ENCODE measurements at regions not wholly inside any gene's neighbourhood (a gene's known extent, or its start where the extent isn't known, plus 50 kb on each side); places are given as distances from the start of the nearest gene placed in this dataset.

DNA sequence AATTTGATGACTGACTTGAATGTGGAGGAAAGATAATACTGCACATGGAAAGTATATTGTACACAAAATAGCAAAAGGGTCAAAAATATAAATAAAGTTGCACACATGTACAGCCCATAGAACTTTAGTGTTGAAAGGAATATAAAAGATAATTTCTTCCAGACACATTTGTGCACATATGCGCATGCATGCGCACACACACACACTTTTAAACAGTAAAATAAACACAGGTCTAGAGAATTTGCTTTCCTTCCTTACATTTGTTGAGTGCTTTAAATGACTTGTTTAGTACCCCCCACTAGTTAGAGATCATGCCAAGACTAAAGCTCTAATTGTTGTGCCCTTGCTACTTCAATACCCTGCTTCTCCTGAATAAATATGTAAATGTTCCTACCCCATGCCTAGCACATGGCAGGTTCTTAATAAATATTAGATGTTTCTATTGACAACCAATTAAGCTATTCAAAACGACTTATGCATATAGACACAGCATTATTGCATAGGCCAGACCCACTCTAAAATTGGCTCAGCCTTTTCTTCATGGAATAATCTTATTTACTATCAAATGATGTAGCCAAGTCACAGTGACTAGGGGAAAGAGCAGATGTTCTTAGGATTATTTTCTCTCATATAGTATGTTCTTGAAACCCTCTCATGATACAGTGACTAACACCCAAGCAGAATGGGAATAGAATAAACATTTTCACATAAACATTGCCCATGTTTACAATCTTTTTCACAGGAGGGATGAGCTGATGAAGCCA is 165.5 kb upstream of the ACVR2A start:
- no peak overlapping the region for H3K4me3 ChIP-seq (ENCODE audit: low read length)
- CTCF ChIA-PET = no interaction called here
- no peaks in the 10 kb centered on the region for H3K9me2 ChIP-seq (replicated peaks; ENCODE audit: low read length)
- TF ChIP-seq, protein P1, sequence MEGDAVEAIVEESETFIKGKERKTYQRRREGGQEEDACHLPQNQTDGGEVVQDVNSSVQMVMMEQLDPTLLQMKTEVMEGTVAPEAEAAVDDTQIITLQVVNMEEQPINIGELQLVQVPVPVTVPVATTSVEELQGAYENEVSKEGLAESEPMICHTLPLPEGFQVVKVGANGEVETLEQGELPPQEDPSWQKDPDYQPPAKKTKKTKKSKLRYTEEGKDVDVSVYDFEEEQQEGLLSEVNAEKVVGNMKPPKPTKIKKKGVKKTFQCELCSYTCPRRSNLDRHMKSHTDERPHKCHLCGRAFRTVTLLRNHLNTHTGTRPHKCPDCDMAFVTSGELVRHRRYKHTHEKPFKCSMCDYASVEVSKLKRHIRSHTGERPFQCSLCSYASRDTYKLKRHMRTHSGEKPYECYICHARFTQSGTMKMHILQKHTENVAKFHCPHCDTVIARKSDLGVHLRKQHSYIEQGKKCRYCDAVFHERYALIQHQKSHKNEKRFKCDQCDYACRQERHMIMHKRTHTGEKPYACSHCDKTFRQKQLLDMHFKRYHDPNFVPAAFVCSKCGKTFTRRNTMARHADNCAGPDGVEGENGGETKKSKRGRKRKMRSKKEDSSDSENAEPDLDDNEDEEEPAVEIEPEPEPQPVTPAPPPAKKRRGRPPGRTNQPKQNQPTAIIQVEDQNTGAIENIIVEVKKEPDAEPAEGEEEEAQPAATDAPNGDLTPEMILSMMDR (conservative IDR thresholded peaks at IDR 0.05; ENCODE audit: low read depth, low read length) = no peak
- TF ChIP-seq EZH2phosphoT487 (IDR thresholded peaks at IDR 0.05; ENCODE audit: borderline replicate concordance, low read length) (no peak), EZH2 (IDR thresholded peaks at IDR 0.05; ENCODE audit: low read length, unreplicated experiment) (no peak)
- H3K9me3 ChIP-seq (ENCODE audit: low read length) = no peaks in the 10 kb centered on the region
- no peaks in the 10 kb centered on the region for H3K27me3 ChIP-seq (ENCODE audit: low read length)
- H3K4me2 ChIP-seq (ENCODE audit: low read length) = no peak overlapping the region
- no peaks in the 10 kb centered on the region for H3K36me3 ChIP-seq (ENCODE audit: low read depth, low read length)
- POLR2A ChIA-PET (ENCODE audit: unreplicated experiment) = interaction anchor here (0.6 kb wide), 1 partner anchor 645 kb away, joined by 3 read pairs; no protein-coding TSS in a partner anchor
- ATAC-seq (no peak), DNase-seq (no peak)
- H3F3A ChIP-seq (ENCODE audit: low read length, unreplicated experiment) = no peaks in the 10 kb centered on the region
- intact Hi-C loops (cut with micrococcal nuclease) = no loop called here
- no peak overlapping the region for H3K27ac ChIP-seq (ENCODE audit: low read length)
- H4K20me1 ChIP-seq (ENCODE audit: low read length) = no peaks in the 10 kb centered on the region
- H3K4me1 ChIP-seq (ENCODE audit: insufficient read depth, low read length) = no peaks in the 10 kb centered on the region
- no peak overlapping the region for H3K9ac ChIP-seq (ENCODE audit: low read length)
- no peaks in the 10 kb centered on the region for H3K79me2 ChIP-seq (ENCODE audit: low read length)
- H2AFZ ChIP-seq (ENCODE audit: low read length) = no peak overlapping the region
- BruUV-seq (replicated peaks) = no TSS peak

- no peak for TF ChIP-seq EZH2phosphoT487 (IDR thresholded peaks at IDR 0.05; ENCODE audit: borderline replicate concordance, low read length)
- no peak for TF ChIP-seq EZH2 (IDR thresholded peaks at IDR 0.05; ENCODE audit: low read length, unreplicated experiment)
- TF ChIP-seq, protein P1 (conservative IDR thresholded peaks at IDR 0.05; ENCODE audit: low read depth, low read length) = no peak
- no peaks in the 10 kb centered on the region for H3K9me2 ChIP-seq (replicated peaks; ENCODE audit: low read length)
- no peaks in the 10 kb centered on the region for H3F3A ChIP-seq (ENCODE audit: low read length, unreplicated experiment)
- H3K27ac ChIP-seq (ENCODE audit: low read length) = no peak overlapping the region
- no peaks in the 10 kb centered on the region for H3K9me3 ChIP-seq (ENCODE audit: low read length)
- no peaks in the 10 kb centered on the region for H3K4me1 ChIP-seq (ENCODE audit: insufficient read depth, low read length)
- DNase-seq (no peak), ATAC-seq (no peak)
- H3K79me2 ChIP-seq (ENCODE audit: low read length) = no peaks in the 10 kb centered on the region
- no peak overlapping the region for H3K4me2 ChIP-seq (ENCODE audit: low read length)
- no peaks in the 10 kb centered on the region for H4K20me1 ChIP-seq (ENCODE audit: low read length)
- H3K4me3 ChIP-seq (ENCODE audit: low read length) = no peak overlapping the region
- ChIA-PET POLR2A (ENCODE audit: unreplicated experiment) (no interaction called here), CTCF (no interaction called here)
- H3K36me3 ChIP-seq (ENCODE audit: low read depth, low read length) = no peaks in the 10 kb centered on the region
- intact Hi-C loops (cut with micrococcal nuclease) = no loop called here
- H3K9ac ChIP-seq (ENCODE audit: low read length) = no peak overlapping the region
- no peak overlapping the region for H2AFZ ChIP-seq (ENCODE audit: low read length)
- H3K27me3 ChIP-seq (ENCODE audit: low read length) = no peaks in the 10 kb centered on the region
- BruUV-seq (replicated peaks) = no TSS peak
Measured at GRCh38 chr2:147665105-147665504, 179.7 kb upstream of the ACVR2A start.

DNA sequence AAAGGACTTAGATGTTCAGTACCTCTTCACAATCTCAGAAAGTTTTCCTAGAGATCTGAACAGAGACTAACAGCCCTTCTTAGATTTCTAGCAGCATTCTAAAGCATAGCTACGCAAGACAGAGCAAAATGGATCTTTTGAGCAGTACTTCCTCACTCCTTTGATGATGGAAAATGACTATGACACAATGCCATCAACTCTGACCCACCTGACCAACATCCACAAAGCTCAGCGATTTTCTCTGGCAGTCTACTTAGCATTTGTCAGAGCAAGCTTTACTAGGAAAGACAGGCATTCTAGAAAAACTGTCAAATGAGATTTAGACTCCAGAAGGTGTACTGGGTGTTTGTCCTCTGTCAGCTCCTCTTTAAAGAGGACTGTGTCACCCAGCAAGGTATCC is 180.9 kb upstream of the ACVR2A start:
- CTCF ChIA-PET = no interaction called here
- Histone ChIP-seq H2AFZ (ENCODE audit: low read length) (peak overlapping the region; percentile 32), H3K9me3 (ENCODE audit: low read length) (no peaks in the 10 kb centered on the region), H3K4me1 (ENCODE audit: insufficient read depth, low read length) (no peaks in the 10 kb centered on the region), H4K20me1 (ENCODE audit: low read length) (no peaks in the 10 kb centered on the region), H3K27me3 (ENCODE audit: low read length) (no peaks in the 10 kb centered on the region), H3F3A (ENCODE audit: low read length, unreplicated experiment) (no peaks in the 10 kb centered on the region), H3K9ac (ENCODE audit: low read length) (no peak overlapping the region), H3K4me3 (ENCODE audit: low read length) (no peak overlapping the region), H3K36me3 (ENCODE audit: low read depth, low read length) (no peaks in the 10 kb centered on the region), H3K79me2 (ENCODE audit: low read length) (no peaks in the 10 kb centered on the region), H3K4me2 (ENCODE audit: low read length) (peak overlapping the region; percentile 21), H3K27ac (ENCODE audit: low read length) (no peak overlapping the region), H3K9me2 (replicated peaks; ENCODE audit: low read length) (no peaks in the 10 kb centered on the region)
- POLR2A ChIA-PET (ENCODE audit: unreplicated experiment) = no interaction called here
- BruUV-seq (replicated peaks) = no TSS peak
- no peak for TF ChIP-seq EZH2phosphoT487 (IDR thresholded peaks at IDR 0.05; ENCODE audit: borderline replicate concordance, low read length)
- DNase-seq (no peak), ATAC-seq (no peak)
- intact Hi-C loops (cut with micrococcal nuclease) = no loop called here

All from PC-3 (cell line).